HFFc6 (cell line): ENCODE measurements at regions not wholly inside any gene's neighbourhood (a gene's known extent, or its start where the extent isn't known, plus 50 kb on each side); places are given as distances from the start of the nearest gene placed in this dataset.

Experiments
- DNase-seq: peaks from one replicate; pipeline ENCODE4 v3.0.0-alpha.2; 2018
- H3K27ac Mint-ChIP-seq: 2 replicates; pipeline ENCODE4 v1.8.0; 2020; ENCODE audit warnings: mild to moderate bottlenecking, mixed read lengths
- H3K27me3 Mint-ChIP-seq: 2 replicates; pipeline ENCODE4 v1.8.0; 2021; ENCODE audit warnings: mild to moderate bottlenecking, moderate library complexity, mixed read lengths; ENCODE audit not compliant: insufficient read depth
- H3K36me3 Mint-ChIP-seq: 2 replicates; pipeline ENCODE4 v1.8.0; 2021; ENCODE audit warnings: low read depth, mixed read lengths
- H3K4me1 Mint-ChIP-seq: 2 replicates; pipeline ENCODE4 v1.8.0; 2020; ENCODE audit warnings: low read depth, mixed read lengths
- H3K4me3 Mint-ChIP-seq: 2 replicates; pipeline ENCODE4 v1.8.0; 2020; ENCODE audit warnings: mild to moderate bottlenecking, moderate library complexity, mixed read lengths
- H3K9me3 Mint-ChIP-seq: 2 replicates; pipeline ENCODE4 v1.8.0; 2020; ENCODE audit warnings: mild to moderate bottlenecking, mixed read lengths
- TF ChIP-seq, protein P1 (sequence below): fragments of 200-600 bp; sonication (generic); IDR thresholded peaks from 2 replicates; pipeline ENCODE4 v1.5.0; 2021; ENCODE audit warnings: antibody characterized with exemption, mild to moderate bottlenecking

DNA sequence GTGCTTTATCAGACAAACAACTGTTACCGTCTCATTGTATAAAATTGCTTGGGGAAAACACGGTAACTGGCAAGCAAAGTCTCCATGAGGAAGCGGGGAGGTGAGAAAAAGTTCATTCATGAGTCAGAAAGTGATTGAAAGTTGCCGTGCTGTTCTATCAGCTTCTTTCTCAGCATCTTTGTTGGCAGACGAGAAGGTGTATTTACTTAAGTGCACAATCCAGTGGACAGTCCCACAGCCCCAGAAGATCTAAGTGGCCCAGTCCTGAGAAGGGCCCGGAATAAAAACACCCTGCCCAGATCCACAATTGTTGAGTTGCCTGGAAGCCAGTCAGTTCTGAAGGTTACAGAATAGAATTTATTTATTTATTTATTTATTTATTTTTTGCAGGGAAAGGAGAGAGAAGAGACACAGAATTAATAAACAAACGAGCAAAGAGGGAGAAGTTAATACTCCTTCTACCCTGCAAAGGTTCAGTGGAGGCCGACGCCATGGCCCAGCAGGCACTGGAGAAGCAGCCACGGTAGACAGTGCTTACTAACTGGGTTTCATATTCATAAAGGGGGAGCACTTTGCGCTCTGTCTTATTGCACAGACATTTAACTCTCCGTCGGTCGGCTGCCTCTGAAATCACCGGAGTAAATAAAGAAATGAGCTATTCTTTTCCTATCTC lies 676.0 kb upstream of the SALL3 start:
- no peak for DNase-seq
- Mint-ChIP-seq H3K4me3 (no peak overlapping the region), H3K9me3 (peaks cover 44% of the 10 kb centered on the region), H3K27me3 (no peaks in the 10 kb centered on the region), H3K27ac (no peak overlapping the region), H3K4me1 (no peaks in the 10 kb centered on the region), H3K36me3 (peaks cover 9% of the 10 kb centered on the region)
- TF ChIP-seq, protein P1, sequence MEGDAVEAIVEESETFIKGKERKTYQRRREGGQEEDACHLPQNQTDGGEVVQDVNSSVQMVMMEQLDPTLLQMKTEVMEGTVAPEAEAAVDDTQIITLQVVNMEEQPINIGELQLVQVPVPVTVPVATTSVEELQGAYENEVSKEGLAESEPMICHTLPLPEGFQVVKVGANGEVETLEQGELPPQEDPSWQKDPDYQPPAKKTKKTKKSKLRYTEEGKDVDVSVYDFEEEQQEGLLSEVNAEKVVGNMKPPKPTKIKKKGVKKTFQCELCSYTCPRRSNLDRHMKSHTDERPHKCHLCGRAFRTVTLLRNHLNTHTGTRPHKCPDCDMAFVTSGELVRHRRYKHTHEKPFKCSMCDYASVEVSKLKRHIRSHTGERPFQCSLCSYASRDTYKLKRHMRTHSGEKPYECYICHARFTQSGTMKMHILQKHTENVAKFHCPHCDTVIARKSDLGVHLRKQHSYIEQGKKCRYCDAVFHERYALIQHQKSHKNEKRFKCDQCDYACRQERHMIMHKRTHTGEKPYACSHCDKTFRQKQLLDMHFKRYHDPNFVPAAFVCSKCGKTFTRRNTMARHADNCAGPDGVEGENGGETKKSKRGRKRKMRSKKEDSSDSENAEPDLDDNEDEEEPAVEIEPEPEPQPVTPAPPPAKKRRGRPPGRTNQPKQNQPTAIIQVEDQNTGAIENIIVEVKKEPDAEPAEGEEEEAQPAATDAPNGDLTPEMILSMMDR = no peak

DNA sequence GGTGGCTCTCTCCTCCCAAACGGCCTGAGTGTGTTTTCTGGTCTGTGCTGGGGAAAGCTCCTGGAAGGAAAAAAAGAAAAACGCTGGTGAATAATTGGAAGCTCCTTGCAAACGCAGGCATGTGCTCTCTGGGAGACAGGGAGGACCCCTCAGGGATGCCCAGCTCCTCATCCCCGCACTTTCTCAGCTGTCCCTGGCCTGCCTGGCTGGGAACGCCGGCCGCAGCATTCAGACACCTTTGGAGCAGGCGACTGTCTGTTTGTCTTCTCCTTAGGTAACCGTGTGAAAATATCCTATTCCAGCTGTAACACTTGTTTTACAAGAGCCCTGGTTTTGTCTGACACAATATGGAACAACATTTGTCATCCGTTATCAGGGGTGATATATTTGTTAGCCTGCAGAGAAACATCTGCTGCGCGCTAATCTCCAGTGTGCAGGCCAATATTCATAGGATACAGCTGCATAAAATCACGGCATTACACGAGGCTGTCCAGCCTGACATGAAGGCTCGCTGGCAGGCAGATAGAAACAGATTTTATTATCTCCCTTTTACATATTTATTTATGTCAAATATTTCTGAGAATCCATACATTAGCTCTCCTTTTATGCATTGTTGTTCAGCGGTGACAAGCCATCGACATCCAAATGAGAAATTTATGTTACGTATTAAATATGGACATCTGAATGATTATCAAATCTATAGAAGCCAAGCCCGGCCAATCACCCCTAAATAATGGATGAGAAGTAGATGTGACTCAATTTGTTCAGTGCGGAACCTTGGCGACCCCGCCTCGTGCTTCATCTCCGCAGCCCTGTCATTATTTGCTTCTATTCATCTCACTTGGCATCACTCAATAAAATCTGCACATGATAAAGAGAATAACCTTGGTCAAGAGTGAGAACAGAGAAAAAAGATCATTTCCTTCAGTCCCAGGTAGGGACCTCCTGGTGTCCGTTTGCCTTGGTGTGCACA lies 675.1 kb upstream of the SALL3 start:
- peaks cover 48% of the 10 kb centered on the region for H3K9me3 Mint-ChIP-seq
- no peaks in the 10 kb centered on the region for H3K27me3 Mint-ChIP-seq
- H3K4me1 Mint-ChIP-seq = no peaks in the 10 kb centered on the region
- TF ChIP-seq, protein P1 = no peak
- H3K27ac Mint-ChIP-seq = no peak overlapping the region
- peaks cover 12% of the 10 kb centered on the region for H3K36me3 Mint-ChIP-seq
- DNase-seq = no peak
- no peak overlapping the region for H3K4me3 Mint-ChIP-seq

DNA sequence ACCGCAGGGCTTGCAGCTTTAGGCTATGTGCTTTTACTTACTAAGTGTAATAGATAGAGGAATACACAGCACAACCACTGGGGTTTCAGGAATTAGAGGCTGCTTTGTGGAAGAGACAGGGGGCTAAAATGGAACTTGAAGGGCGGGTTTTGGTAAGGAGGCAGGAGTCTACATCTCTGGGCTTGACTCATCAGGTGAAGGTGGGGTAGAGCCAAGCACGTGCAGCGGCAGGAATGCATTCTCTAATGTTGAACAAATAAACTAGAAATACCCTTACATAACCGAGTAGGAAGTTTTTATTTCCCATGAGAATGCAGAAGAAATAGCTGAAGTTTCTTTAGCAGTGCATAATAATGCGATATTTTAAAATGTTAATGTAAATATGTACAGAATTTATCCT lies 673.8 kb upstream of the SALL3 start:
- H3K4me1 Mint-ChIP-seq = no peaks in the 10 kb centered on the region
- H3K27me3 Mint-ChIP-seq = no peaks in the 10 kb centered on the region
- no peak for DNase-seq
- TF ChIP-seq, protein P1 = no peak
- no peak overlapping the region for H3K27ac Mint-ChIP-seq
- no peak overlapping the region for H3K4me3 Mint-ChIP-seq
- H3K9me3 Mint-ChIP-seq = peaks cover 42% of the 10 kb centered on the region
- H3K36me3 Mint-ChIP-seq = peaks cover 12% of the 10 kb centered on the region

DNA sequence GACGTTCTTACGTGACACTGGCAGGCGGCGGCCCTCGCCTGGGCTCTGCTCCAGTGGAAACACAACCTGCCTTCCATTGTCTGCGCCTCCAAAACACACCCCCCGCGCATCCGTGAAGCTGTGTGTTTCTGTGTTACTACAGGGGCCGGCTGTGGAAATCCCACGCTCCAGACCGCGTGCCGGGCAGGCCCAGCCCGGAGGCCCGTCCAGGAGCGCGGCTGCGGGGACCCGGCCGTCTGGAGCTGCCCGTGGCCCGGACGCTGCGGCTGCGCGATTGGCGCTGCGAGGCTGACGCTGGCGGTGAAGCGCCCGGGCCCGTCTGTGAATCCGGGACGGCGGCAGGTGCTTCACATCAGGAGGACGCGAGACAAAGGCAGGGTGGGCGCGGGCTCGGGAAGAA lies 670.3 kb upstream of the SALL3 start:
- H3K36me3 Mint-ChIP-seq = peaks cover 20% of the 10 kb centered on the region
- no peak overlapping the region for H3K4me3 Mint-ChIP-seq
- H3K4me1 Mint-ChIP-seq = no peaks in the 10 kb centered on the region
- H3K27me3 Mint-ChIP-seq = no peaks in the 10 kb centered on the region
- peaks cover 49% of the 10 kb centered on the region for H3K9me3 Mint-ChIP-seq
- DNase-seq = no peak
- no peak overlapping the region for H3K27ac Mint-ChIP-seq
- TF ChIP-seq, protein P1 = no peak

DNA sequence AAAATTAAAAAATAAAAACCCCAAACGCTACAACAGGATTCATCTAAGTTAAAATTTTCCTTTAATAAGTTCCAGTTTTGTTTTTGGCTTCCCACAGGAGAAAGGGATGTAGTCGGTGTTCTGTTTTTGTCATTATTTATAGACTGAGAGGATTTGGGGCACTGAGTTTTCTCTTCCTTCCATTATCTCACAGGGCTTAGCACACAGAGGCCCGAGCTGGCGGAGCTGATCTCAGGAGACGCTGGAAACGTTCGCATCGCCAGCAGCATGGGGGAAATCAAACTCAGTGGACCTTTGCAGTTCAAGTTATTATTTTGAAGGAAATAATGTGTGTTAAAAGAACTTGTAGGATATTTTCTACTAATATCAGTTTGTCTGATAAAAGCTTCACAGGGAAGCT lies 669.7 kb upstream of the SALL3 start:
- Mint-ChIP-seq H3K27me3 (no peaks in the 10 kb centered on the region), H3K9me3 (peaks cover 50% of the 10 kb centered on the region), H3K27ac (no peak overlapping the region), H3K36me3 (peaks cover 16% of the 10 kb centered on the region), H3K4me1 (no peaks in the 10 kb centered on the region), H3K4me3 (no peak overlapping the region)
- no peak for DNase-seq
- TF ChIP-seq, protein P1 = no peak
